Prostate gland (tissue), 2 donors: ENCODE measurements at regions not wholly inside any gene's neighbourhood (a gene's known extent, or its start where the extent isn't known, plus 50 kb on each side); places are given as distances from the start of the nearest gene placed in this dataset.

ENCODE experiments used
- DNase-seq: peaks from one replicate; pipeline ENCODE4 v3.0.0-alpha.2; 2019; ENCODE audit warnings: low spot score
- H3K27ac ChIP-seq, 2 donors: fragments of 200-600 bp; sonication (generic); 2 replicates each; pipeline ENCODE4 v1.5.1; 2017 to 2019
- H3K27me3 ChIP-seq: fragments of 200-600 bp; sonication (generic); replicated peaks from 2 replicates; pipeline ENCODE4 v1.5.1; 2019; ENCODE audit not compliant: insufficient read depth
- H3K36me3 ChIP-seq, 2 donors: fragments of 200-600 bp; sonication (generic); 1 replicate in 1 of 2; 2 replicates in 1 of 2; pipeline versions ENCODE4 v1.5.1 to v1.8.1; 2017 to 2019
- H3K4me1 ChIP-seq: fragments of 200-600 bp; sonication (generic); replicated peaks from 2 replicates; pipeline ENCODE4 v1.5.1; 2019
- H3K4me3 ChIP-seq, 2 donors: fragments of 200-600 bp; sonication (generic); 2 replicates each; pipeline ENCODE4 v1.5.1; 2017 to 2019
- H3K9me3 ChIP-seq: fragments of 200-600 bp; sonication (generic); 2 replicates; pipeline ENCODE4 v1.5.1; 2017
- CTCF ChIP-seq, 4 experiments: fragments of 200-600 bp in 2 of 4; fragments of 450-650 bp in 2 of 4; sonication (generic) in 2 of 4; IDR thresholded peaks; 1 replicate in 3 of 4; 2 replicates in 1 of 4; pipeline ENCODE4 v1.5.1; 2016 to 2019; ENCODE audit warnings: antibody characterized with exemption in 4 of 4, mild to moderate bottlenecking in 2 of 4, moderate library complexity in 2 of 4
- POLR2A ChIP-seq: fragments of 450-650 bp; IDR thresholded peaks from one replicate; pipeline ENCODE4 v1.6.1; 2016; ENCODE audit warnings: antibody characterized with exemption, mild to moderate bottlenecking
- POLR2AphosphoS5 ChIP-seq: sonication (generic); formaldehyde crosslinking; IDR thresholded peaks from one replicate; pipeline ENCODE4 v1.6.1; 2017; ENCODE audit warnings: antibody characterized with exemption
- WGBS: methylation state at CpG from one replicate; pipeline ENCODE4 v1.1.5; 2018; 5-methylcytosine and 5-hydroxymethylcytosine counted together
- intact Hi-C: fragments of 100-400 bp; cut with DNase I; formaldehyde crosslinking; loops from one replicate; pipeline ENCODE4 v1.14.2; 2022

DNA sequence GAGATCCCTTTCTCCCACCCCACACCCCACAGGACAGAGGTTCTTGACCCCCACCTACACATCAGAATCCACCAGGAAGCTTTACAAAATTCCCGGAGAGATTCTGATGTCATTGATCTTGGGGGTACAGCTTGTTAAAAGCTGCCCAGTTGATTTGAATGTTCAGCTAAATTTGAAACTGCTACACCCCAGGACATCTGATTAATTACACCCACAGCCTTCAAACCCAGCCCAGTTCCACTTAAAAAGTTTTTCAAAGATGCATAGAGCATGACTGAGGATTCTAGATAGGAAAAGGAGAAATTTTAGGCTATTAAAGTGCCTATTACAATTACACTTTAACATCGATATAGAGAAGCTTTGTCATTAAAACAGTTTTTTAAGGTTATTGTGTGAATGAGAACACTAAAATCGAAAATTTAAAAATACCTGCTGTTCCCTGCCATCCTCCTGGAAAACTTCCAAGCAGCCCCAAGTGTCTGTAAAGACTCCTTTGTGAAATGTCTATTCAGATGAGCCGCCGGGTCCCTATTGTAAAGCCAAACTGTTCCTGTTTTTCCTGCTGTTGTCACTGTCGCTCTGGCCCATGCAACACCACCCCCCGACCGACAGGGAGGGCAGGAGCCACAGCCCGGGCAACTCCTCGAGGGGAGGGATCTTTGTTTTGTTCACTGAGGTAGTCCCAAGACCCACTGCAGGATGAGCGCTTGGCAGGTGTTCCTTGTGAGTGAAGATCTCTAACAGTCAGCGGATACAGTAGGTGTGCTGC, 132.5 kb upstream of the PHACTR3 start:
- WGBS = 53% methylated on average over 12 of the region's 12 CpGs
- no peaks in the 10 kb centered on the region for H3K4me1 ChIP-seq
- DNase-seq = no peak
- H3K4me3 ChIP-seq = no peak overlapping the region
- no peak overlapping the region for H3K27ac ChIP-seq
- no peaks in the 10 kb centered on the region for H3K36me3 ChIP-seq
- TF ChIP-seq POLR2A (no peak), CTCF (IDR thresholded peaks at IDR 0.05) (no peak), POLR2AphosphoS5 (no peak)
- H3K27me3 ChIP-seq = no peaks in the 10 kb centered on the region
- intact Hi-C loops = no loop called here
- no peaks in the 10 kb centered on the region for H3K9me3 ChIP-seq

DNA sequence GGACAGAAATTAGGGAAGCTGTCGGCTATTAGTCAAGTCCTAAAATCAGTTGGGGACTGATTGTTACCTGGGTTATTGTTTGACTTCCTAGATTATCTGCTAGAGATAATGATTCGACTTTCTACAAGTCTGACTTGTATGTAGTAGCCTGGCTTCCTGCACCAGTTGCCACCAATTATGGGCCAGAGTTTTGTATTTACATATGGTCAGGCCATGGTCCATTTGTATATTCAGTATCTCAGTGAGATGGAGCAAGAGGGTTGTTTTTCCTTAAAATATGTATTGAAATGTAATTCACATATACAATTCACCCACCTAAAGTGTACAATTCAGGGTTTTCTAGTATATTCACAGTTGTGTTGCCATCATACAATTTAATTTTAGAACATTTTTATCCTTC, 130.6 kb upstream of the PHACTR3 start:
- no peak for DNase-seq
- intact Hi-C loops = no loop called here
- Histone ChIP-seq H3K36me3 (no peaks in the 10 kb centered on the region), H3K9me3 (no peaks in the 10 kb centered on the region), H3K27me3 (no peaks in the 10 kb centered on the region), H3K4me3 (no peak overlapping the region), H3K4me1 (no peaks in the 10 kb centered on the region), H3K27ac (no peak overlapping the region)
- TF ChIP-seq CTCF (IDR thresholded peaks at IDR 0.05) (no peak), POLR2A (no peak), POLR2AphosphoS5 (no peak)
- 64% methylated on average over 2 of the region's 2 CpGs for WGBS

GRCh38 chr20:59481067-59481466, 123.3 kb upstream of the PHACTR3 start:
- Histone ChIP-seq H3K27ac (no peak overlapping the region), H3K27me3 (no peaks in the 10 kb centered on the region), H3K9me3 (no peaks in the 10 kb centered on the region), H3K4me3 (no peak overlapping the region), H3K4me1 (no peaks in the 10 kb centered on the region), H3K36me3 (no peaks in the 10 kb centered on the region)
- no peak for DNase-seq
- 72% methylated on average over 10 of the region's 10 CpGs for WGBS
- intact Hi-C loops = no loop called here
- no peak for TF ChIP-seq POLR2AphosphoS5

- intact Hi-C loops = no loop called here
- WGBS = 83% methylated on average over 10 of the region's 10 CpGs
- TF ChIP-seq POLR2AphosphoS5 = no peak
- no peak for TF ChIP-seq POLR2A
- no peak for TF ChIP-seq CTCF (IDR thresholded peaks at IDR 0.05)
Observed at GRCh38 chr20:59481477-59482018, 122.8 kb upstream of the PHACTR3 start.

DNA sequence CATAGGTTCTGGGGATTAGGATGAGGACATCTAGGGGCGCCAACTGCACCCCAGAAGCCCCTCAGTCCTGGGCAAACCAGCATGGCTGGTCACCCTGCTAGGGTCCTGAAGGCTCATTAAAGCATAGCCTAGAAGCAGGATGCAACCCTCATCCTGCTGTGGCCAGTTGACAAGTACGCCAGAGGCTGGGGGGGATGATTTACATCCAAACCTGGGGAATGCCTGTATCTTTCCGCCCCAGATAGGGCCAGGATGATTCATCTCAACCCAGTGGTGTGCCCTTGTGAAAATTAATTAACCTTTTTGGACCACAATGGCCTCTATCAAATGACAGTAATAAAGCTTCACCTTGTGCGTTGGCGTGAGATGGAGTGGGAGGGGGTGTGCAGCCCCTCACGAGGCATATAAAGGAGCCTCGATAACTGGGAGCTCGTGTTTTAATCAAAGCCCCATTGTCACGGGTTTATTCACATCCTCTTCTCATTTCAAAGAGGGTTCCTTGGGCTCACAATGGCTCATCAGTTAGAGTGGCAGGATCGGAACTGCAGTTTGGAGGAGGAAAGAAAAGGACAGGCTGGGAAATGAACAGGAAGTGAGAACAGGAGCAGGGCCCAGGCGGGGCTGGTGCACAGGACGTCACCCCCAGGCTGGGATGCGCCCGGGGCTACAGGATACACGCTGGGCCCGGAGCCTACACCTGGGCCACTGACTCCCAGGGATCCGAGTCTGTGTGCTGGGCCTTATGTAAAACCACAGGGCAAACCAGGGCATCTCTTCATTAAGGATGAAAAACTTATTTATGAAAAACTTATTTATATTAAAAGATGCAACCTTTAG, 121.8 kb upstream of the PHACTR3 start:
- Histone ChIP-seq H3K36me3 (no peaks in the 10 kb centered on the region), H3K27ac (no peak overlapping the region), H3K4me3 (no peak overlapping the region), H3K27me3 (no peaks in the 10 kb centered on the region), H3K9me3 (no peaks in the 10 kb centered on the region), H3K4me1 (no peaks in the 10 kb centered on the region)
- intact Hi-C loops = no loop called here
- WGBS = 78% methylated on average over 17 of the region's 17 CpGs
- no peak for DNase-seq
- no peak for TF ChIP-seq POLR2A
- TF ChIP-seq CTCF (IDR thresholded peaks at IDR 0.05) = no peak
- TF ChIP-seq POLR2AphosphoS5 = no peak

More at GRCh38 chr20:59481477-59482018, 122.8 kb upstream of the PHACTR3 start:
- Histone ChIP-seq H3K4me3 (no peak overlapping the region), H3K36me3 (no peaks in the 10 kb centered on the region), H3K27ac (no peak overlapping the region), H3K4me1 (no peaks in the 10 kb centered on the region), H3K27me3 (no peaks in the 10 kb centered on the region), H3K9me3 (no peaks in the 10 kb centered on the region)
- DNase-seq = no peak
